Esophagus squamous epithelium (tissue), 4 donors: ENCODE measurements at regions not wholly inside any gene's neighbourhood (a gene's known extent, or its start where the extent isn't known, plus 50 kb on each side); places are given as distances from the start of the nearest gene placed in this dataset.

Source experiments
- POLR2A ChIP-seq, 4 donors: fragments of 450-650 bp; IDR thresholded peaks; one replicate each; pipeline ENCODE4 v1.6.1; 2017; ENCODE audit warnings: antibody characterized with exemption in 4 of 4, mild to moderate bottlenecking in 4 of 4, moderate library complexity in 3 of 4
- TF ChIP-seq, protein P1 (sequence below), 6 experiments: fragments of 450-650 bp in 4 of 6; fragments of 200-600 bp in 2 of 6; sonication (generic) in 2 of 6; IDR thresholded peaks; one replicate each; pipeline ENCODE4 v1.5.1; 2016 to 2019; ENCODE audit warnings: antibody characterized with exemption in 6 of 6, mild to moderate bottlenecking in 4 of 6, moderate library complexity in 4 of 6

DNA sequence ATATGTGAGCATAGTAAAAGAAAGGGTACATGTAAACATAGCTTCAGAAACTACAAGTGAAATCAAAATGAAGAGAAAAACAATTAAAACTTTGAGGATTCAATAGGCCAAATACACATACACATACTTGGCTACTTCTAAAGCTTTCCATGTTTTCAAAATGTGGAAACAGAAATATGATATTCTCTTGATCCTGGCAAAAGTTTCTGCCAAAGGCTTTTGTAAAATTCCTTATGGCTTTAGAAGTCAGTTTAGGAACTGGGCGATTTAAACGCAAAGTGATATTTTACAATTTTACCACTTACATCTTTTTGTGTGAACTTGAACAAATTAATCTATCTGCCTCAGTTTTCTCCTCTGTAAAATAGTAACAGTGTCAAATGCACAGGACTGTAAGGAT lies 756.4 kb downstream of the C12orf50 start:
- TF ChIP-seq, protein P1, sequence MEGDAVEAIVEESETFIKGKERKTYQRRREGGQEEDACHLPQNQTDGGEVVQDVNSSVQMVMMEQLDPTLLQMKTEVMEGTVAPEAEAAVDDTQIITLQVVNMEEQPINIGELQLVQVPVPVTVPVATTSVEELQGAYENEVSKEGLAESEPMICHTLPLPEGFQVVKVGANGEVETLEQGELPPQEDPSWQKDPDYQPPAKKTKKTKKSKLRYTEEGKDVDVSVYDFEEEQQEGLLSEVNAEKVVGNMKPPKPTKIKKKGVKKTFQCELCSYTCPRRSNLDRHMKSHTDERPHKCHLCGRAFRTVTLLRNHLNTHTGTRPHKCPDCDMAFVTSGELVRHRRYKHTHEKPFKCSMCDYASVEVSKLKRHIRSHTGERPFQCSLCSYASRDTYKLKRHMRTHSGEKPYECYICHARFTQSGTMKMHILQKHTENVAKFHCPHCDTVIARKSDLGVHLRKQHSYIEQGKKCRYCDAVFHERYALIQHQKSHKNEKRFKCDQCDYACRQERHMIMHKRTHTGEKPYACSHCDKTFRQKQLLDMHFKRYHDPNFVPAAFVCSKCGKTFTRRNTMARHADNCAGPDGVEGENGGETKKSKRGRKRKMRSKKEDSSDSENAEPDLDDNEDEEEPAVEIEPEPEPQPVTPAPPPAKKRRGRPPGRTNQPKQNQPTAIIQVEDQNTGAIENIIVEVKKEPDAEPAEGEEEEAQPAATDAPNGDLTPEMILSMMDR (IDR thresholded peaks at IDR 0.05) = no peak
- TF ChIP-seq POLR2A (IDR thresholded peaks at IDR 0.05) = no peak
